PC-3 (cell line): ENCODE measurements at regions not wholly inside any gene's neighbourhood (a gene's known extent, or its start where the extent isn't known, plus 50 kb on each side); places are given as distances from the start of the nearest gene placed in this dataset.

Experiments
- ATAC-seq: fragments of 200-7000 bp; cut with Tn5 transposase; 2 replicates; pipeline ENCODE4 v1.9.1; 2020; ENCODE audit warnings: mild to moderate bottlenecking, moderate library complexity
- BruUV-seq: library from RNA; stranded (reverse); fragments of 400-500 nt; replicated peaks from 2 replicates; lab custom pipeline; 2021; lab: Mats Ljungman, UMichigan
- CTCF ChIA-PET: fragments of 300-600 bp; sonication (Branson Sonifier 250); formaldehyde crosslinking; loops from one replicate; lab custom pipeline; 2022; ENCODE audit warnings: antibody characterized with exemption; lab: Charles Lee
- POLR2A ChIA-PET: fragments of 300-600 bp; sonication (Branson Sonifier 250); formaldehyde crosslinking; loops from one replicate; lab custom pipeline; 2022; ENCODE audit warnings: antibody characterized with exemption; ENCODE audit not compliant: unreplicated experiment; lab: Charles Lee
- DNase-seq: peaks from one replicate; pipeline ENCODE4 v3.0.0-alpha.2; 2015
- H2AFZ ChIP-seq: fragments of 300-600 bp; sonication (generic); 2 replicates; pipeline ENCODE4 v1.6.0; 2016; ENCODE audit warnings: antibody characterized with exemption, low read length
- H3F3A ChIP-seq: fragments of 300-600 bp; sonication (generic); one replicate; pipeline ENCODE4 v1.6.0; 2017; ENCODE audit warnings: antibody characterized with exemption, low read length, control low read depth, mild to moderate bottlenecking; ENCODE audit not compliant: unreplicated experiment
- H3K27ac ChIP-seq: fragments of 300-600 bp; sonication (generic); 2 replicates; pipeline ENCODE4 v1.5.1; 2016; ENCODE audit warnings: mild to moderate bottlenecking, low read length
- H3K27me3 ChIP-seq: fragments of 300-600 bp; sonication (generic); 2 replicates; pipeline ENCODE4 v1.6.1; 2016; ENCODE audit warnings: low read length, mixed read lengths
- H3K36me3 ChIP-seq: fragments of 300-600 bp; sonication (generic); 2 replicates; pipeline ENCODE4 v1.6.1; 2016; ENCODE audit warnings: low read depth, mixed run types, low read length, mixed read lengths
- H3K4me1 ChIP-seq: fragments of 300-600 bp; sonication (generic); 2 replicates; pipeline ENCODE4 v1.5.1; 2016; ENCODE audit warnings: low read length; ENCODE audit not compliant: insufficient read depth
- H3K4me2 ChIP-seq: fragments of 300-600 bp; sonication (generic); 2 replicates; pipeline ENCODE4 v1.6.0; 2016; ENCODE audit warnings: low read length
- H3K4me3 ChIP-seq: fragments of 300-600 bp; sonication (generic); 2 replicates; pipeline ENCODE4 v1.5.1; 2016; ENCODE audit warnings: mild to moderate bottlenecking, low read length, mixed read lengths
- H3K79me2 ChIP-seq: fragments of 300-600 bp; sonication (generic); 2 replicates; pipeline ENCODE4 v1.6.1; 2017; ENCODE audit warnings: low read length, mixed read lengths
- H3K9ac ChIP-seq: fragments of 300-600 bp; sonication (generic); 2 replicates; pipeline ENCODE4 v1.6.0; 2016; ENCODE audit warnings: mild to moderate bottlenecking, low read length
- H3K9me2 ChIP-seq: fragments of 300-600 bp; sonication (generic); replicated peaks from 2 replicates; pipeline ENCODE4 v1.6.1; 2016; ENCODE audit warnings: mixed run types, low read length, mixed read lengths
- H3K9me3 ChIP-seq: fragments of 300-600 bp; sonication (generic); 2 replicates; pipeline ENCODE4 v1.6.1; 2016; ENCODE audit warnings: low read length, mixed read lengths
- H4K20me1 ChIP-seq: fragments of 300-600 bp; sonication (generic); 2 replicates; pipeline ENCODE4 v1.6.1; 2016; ENCODE audit warnings: low read length, mixed read lengths
- EZH2 ChIP-seq: fragments of 300-600 bp; sonication (generic); IDR thresholded peaks from one replicate; pipeline ENCODE4 v1.6.1; 2017; ENCODE audit warnings: antibody characterized with exemption, mild to moderate bottlenecking, low read length; ENCODE audit not compliant: unreplicated experiment
- EZH2phosphoT487 ChIP-seq: fragments of 300-600 bp; sonication (generic); IDR thresholded peaks from 2 replicates; pipeline ENCODE4 v1.6.1; 2018; ENCODE audit warnings: mild to moderate bottlenecking, antibody characterized with exemption, low read length, borderline replicate concordance
- intact Hi-C: fragments of 100-400 bp; cut with micrococcal nuclease; formaldehyde crosslinking; loops from 2 replicates; pipeline ENCODE4 v1.9.0; 2023
- TF ChIP-seq, protein P1 (sequence below): fragments of 300-600 bp; sonication (generic); conservative IDR thresholded peaks from 2 replicates; pipeline ENCODE4 v1.5.1; 2017; ENCODE audit warnings: antibody characterized with exemption, low read depth, mild to moderate bottlenecking, low read length

DNA sequence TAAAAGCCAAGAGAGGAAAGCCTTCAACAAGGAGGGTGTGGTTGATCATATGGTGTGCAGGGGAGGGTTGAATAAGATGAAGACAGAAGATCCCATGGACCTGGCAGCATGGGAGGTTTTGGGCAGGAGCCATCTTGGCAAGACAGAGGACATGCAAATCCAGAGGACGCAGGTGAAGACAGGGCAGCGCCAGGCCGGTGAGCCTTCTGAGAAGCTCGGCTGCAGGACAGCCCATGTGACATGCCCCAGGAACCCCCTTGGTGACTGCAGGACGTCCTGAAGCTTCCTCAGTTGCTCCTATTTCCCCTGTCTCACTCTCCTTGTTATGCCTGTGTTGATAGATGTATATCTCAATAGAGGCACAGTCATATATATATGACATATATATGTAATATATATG, 159.4 kb downstream of the GADD45G start:
- Histone ChIP-seq H3K4me2 (no peak overlapping the region), H3K79me2 (no peaks in the 10 kb centered on the region), H3K9me3 (no peaks in the 10 kb centered on the region), H3K4me3 (no peak overlapping the region), H3K36me3 (no peaks in the 10 kb centered on the region), H3K4me1 (no peaks in the 10 kb centered on the region), H3K27me3 (peaks cover 5% of the 10 kb centered on the region; the same call in 1 of the 2 replicates), H3F3A (no peaks in the 10 kb centered on the region), H3K9ac (no peak overlapping the region), H4K20me1 (no peaks in the 10 kb centered on the region), H3K9me2 (no peaks in the 10 kb centered on the region), H2AFZ (no peak overlapping the region), H3K27ac (no peak overlapping the region)
- CTCF ChIA-PET, result no interaction called here
- POLR2A ChIA-PET, result no interaction called here
- no TSS peak for BruUV-seq
- DNase-seq (no peak), ATAC-seq (no peak)
- TF ChIP-seq EZH2phosphoT487, result no peak
- TF ChIP-seq EZH2, result no peak
- TF ChIP-seq, protein P1, sequence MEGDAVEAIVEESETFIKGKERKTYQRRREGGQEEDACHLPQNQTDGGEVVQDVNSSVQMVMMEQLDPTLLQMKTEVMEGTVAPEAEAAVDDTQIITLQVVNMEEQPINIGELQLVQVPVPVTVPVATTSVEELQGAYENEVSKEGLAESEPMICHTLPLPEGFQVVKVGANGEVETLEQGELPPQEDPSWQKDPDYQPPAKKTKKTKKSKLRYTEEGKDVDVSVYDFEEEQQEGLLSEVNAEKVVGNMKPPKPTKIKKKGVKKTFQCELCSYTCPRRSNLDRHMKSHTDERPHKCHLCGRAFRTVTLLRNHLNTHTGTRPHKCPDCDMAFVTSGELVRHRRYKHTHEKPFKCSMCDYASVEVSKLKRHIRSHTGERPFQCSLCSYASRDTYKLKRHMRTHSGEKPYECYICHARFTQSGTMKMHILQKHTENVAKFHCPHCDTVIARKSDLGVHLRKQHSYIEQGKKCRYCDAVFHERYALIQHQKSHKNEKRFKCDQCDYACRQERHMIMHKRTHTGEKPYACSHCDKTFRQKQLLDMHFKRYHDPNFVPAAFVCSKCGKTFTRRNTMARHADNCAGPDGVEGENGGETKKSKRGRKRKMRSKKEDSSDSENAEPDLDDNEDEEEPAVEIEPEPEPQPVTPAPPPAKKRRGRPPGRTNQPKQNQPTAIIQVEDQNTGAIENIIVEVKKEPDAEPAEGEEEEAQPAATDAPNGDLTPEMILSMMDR, result no peak
- intact Hi-C loops, result no loop called here

DNA sequence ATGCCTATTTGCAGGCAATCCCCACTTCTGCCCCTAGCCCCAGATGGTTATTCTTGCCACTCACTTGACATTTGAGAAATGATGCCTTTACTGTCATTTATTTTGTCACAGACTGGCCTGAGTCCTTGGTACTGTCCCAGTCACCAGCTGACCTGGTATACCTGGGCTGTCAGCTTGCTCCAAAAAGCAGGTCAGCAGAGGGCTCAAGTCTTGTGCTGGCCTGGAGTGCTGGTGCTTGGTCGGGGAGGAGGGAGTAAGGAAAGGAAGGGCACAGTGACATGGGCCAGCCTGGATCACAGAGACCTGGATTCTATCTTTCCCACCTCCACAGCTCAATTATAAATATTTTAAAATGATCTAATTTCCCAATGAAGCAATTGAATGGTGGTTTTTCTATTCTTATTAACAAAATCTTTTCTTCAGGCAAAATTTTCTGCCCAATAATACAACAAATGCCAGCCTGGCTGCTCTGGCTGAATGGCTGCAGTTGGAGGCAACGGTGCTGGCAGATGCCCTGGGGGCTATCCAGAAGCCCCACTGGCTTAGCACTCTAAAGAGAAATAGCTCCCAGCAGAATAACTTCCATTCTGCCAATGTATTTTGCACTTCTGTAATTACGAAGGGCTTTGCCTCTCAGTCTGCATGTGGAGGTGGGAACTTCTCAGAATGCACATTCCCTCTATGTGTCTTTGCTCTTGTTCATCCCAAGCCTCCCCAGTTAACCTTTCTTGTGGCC, 160.6 kb downstream of the GADD45G start:
- no peak overlapping the region for H2AFZ ChIP-seq
- H3K79me2 ChIP-seq, result no peaks in the 10 kb centered on the region
- H3K27ac ChIP-seq, result no peak overlapping the region
- H3K36me3 ChIP-seq, result no peaks in the 10 kb centered on the region
- peaks cover 11% of the 10 kb centered on the region for H3K27me3 ChIP-seq
- BruUV-seq, result no TSS peak
- H3K4me3 ChIP-seq, result no peak overlapping the region
- TF ChIP-seq EZH2, result no peak
- TF ChIP-seq, protein P1, result no peak
- TF ChIP-seq EZH2phosphoT487, result no peak
- DNase-seq, result no peak
- ChIA-PET CTCF (no interaction called here), POLR2A (no interaction called here)
- H4K20me1 ChIP-seq, result no peaks in the 10 kb centered on the region
- intact Hi-C loops, result no loop called here
- H3K9me3 ChIP-seq, result no peaks in the 10 kb centered on the region
- no peaks in the 10 kb centered on the region for H3K4me1 ChIP-seq
- no peak for ATAC-seq
- H3K9me2 ChIP-seq, result no peaks in the 10 kb centered on the region
- no peak overlapping the region for H3K4me2 ChIP-seq
- H3F3A ChIP-seq, result no peaks in the 10 kb centered on the region
- no peak overlapping the region for H3K9ac ChIP-seq

DNA sequence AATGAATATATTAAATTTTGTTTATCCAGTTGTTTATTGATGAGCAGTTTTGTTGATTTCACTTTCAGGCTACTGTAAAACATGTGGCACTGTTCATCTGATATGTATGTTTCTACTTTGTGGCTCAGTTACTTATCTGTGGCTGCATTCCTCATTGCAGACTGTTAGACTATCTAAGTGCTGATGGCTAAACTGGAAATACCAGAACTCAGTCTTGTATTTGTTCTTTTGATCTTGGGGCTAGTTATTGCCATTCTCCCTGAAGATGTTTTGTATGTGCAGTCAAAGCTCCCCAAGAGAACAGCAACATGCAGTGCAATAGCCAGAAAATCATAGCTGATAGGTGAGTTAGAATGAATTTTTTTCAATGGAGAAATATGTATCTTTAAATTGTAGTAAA, 162.2 kb downstream of the GADD45G start:
- BruUV-seq, result no TSS peak
- Histone ChIP-seq H3K4me2 (no peak overlapping the region), H3K4me1 (no peaks in the 10 kb centered on the region), H3K79me2 (no peaks in the 10 kb centered on the region), H3K36me3 (no peaks in the 10 kb centered on the region), H2AFZ (no peak overlapping the region), H3K9me2 (no peaks in the 10 kb centered on the region), H3F3A (no peaks in the 10 kb centered on the region), H3K9me3 (no peaks in the 10 kb centered on the region), H3K27ac (no peak overlapping the region), H3K27me3 (peaks cover 8% of the 10 kb centered on the region), H4K20me1 (no peaks in the 10 kb centered on the region), H3K9ac (no peak overlapping the region), H3K4me3 (no peak overlapping the region)
- DNase-seq (no peak), ATAC-seq (no peak)
- TF ChIP-seq EZH2phosphoT487 (no peak), EZH2 (no peak)
- TF ChIP-seq, protein P1, result no peak
- intact Hi-C loops, result no loop called here
- ChIA-PET CTCF (no interaction called here), POLR2A (no interaction called here)
